LHCN-M2 (cell line): ENCODE measurements at regions not wholly inside any gene's neighbourhood (a gene's known extent, or its start where the extent isn't known, plus 50 kb on each side); places are given as distances from the start of the nearest gene placed in this dataset.

Source experiments
- DNase-seq: peaks from one replicate; pipeline ENCODE4 v3.0.0-alpha.2; 2012; ENCODE audit warnings: low read depth

DNA sequence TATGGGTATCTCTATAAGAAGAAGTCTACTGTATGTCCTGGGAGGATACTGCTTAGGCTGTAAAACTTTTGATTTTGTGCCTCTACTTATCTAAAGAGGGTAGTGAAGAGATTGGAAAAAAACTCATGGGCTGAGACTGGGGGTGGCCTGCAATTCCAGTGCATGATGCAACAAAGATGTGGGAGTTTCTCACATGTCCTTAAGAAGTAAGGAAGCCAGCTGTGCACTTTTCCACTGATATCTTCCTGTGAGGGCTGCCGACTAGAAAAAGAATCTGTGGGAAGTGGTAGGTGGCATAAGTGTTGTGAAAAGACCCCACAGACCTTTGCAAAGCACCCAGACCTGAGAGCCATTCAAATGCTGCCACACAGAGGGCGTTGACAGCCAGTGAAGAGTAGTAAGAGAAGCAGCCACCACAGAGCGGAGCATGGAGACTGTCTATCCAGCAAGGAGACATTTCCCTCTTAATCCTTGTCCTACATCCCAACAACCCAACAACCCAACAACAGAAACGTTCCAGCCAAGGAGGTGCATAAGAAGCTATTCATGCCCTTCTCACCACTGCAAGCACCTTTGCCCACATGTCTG is 65.1 kb downstream of the PFDN4 start:
- DNase-seq = no peak

DNA sequence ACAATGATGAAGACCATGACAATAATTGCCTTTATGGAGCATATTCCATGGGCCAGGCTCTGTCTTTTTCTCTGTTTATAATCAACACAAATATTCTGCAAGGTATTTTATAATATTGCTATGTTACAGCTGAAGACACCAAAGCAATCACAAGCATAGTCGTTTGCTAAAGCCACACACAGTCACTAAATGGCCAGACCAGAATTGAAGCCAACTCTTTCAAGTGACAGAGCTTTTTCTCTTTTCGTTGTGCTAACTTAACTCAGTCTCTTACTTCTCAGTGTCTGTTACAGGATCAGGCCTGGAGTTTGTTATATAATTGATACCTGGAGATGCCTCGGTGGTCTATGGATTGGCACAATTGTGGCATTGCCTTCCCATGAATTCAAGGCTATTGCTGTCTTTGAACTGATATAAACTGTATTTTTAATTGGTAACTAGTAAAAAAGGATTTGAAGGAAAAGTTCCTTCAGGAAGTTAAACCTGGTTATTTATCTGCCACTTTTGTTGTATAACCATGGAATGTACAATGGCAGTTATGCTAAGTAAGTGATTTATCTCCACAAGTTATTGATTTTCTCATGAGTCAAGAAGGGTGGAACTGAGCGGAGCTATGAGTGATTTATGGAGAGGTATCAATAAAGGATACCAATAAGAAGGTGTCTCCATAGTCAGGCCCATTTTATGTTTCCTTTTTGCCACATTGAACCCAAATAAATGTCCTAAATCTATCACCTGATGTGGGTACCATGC is 67.6 kb downstream of the PFDN4 start:
- DNase-seq = no peak

DNA sequence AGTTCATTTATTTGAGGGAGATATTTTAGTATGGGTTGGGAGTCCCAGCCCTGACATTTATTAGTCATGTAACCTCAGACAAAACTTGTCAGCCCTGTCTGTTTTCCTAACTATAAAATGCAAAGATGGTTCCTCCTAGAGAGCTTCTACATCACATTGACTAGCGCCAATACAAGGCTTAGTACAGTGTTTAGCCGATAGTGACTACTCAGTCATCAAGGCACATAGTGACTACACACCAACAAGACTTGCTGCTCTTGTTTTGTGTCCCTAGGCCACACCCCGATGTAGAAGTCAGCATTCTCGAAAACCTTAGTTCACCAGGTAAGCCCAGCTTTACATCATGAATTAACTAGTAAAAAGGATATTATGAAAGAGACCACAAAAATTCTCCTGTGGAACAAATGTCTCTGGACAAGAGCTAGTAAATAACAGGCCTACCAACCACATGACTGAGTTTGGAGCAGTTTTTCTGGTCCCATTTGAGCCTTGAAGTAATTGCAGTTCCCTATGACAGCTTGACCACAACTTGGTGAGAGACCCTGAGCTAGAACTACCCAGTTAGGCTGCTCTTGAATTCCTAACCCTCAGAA is 68.8 kb downstream of the PFDN4 start:
- no peak for DNase-seq

DNA sequence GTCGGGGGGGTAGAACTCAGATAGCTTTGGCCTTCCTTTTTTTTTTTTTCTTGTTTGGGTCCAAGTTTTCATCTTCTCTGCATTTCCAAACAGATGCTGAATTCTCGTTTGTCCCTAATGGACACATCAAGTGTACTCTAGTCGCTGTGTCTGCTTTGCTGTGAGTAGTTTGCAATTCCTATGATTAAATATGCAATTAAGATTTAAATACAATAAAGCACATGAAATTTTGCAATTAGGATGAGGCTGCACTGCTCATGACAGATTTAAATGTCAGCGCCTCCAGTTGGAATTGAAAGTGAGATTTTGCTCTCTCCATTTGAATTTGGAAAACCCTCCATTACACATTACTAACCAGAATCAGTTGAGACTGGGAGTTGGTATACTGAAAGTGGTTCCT is 70.4 kb downstream of the PFDN4 start:
- DNase-seq = no peak

DNA sequence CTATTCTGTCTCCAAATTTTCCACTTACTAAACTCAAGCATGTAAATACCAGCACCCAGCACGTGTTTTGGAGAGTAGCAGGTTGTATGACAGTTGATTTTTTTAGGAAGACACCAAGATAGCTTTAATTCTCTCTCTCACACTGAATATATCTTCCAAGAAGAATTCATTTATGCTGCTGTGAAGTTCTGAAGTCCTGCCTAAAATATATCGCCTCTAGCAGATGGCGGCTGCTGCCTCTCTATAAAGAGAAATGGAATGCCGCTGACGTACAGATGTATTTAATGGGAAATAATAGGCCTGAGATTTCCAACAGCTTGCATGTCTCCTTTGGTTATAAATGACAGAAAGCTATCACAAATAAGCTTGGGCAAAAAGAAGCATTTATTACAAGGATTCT is 74.7 kb downstream of the PFDN4 start:
- no peak for DNase-seq

DNA sequence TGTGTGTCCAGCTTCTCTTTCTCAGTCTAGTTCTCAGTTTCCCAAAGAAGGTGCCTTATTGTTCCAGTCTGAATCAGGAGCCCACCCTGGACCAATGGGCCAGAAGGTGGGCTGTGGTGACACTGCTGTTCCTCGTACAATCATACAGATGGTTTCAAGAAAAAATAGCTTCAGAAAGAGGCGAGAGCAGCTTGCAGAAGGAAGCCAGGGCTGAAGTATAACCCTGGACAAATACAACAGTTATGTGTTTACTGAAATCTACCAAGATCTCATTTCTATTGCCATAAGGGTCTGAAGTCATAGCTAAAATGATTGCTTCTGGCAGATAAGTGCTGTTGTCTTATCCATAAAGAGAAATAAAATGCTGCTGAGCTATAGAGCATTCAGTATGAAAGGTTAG is 75.4 kb downstream of the PFDN4 start:
- no peak for DNase-seq

DNA sequence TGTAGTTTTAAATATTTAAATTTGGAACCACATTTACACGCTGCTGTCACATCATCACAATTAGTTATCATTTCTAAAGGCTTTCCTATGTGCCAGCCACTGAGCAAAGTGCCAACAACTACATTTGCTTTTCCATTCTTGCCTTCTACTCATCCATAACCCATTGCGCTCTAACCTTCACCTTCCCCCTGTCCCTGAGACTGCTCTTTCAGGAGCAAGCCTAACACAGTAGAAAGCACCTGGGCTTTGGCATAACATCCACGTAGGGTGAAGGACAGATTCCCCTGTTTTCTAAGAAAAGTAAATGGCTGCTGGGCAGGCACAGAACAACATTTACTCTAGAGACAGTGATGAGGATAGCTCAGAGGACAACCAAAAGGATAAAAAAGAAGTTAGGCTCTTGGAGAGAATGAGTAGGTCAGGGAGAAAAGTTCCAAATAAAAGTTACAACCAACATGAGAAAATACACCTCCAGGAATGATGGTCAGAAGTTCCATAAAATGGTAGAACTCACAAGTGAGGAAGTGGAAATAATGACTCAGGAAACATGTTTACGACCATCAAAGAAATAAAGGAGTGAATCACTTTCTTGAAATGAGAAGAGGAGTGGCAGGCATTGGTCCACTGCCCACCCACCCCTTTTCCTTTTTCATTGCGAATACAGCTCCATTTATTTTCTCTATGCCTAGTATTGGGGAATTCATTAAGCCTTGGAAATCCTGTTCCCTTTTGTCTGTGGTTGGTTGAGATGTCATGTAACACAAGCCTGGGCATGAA is 77.2 kb downstream of the PFDN4 start:
- DNase-seq = no peak

DNA sequence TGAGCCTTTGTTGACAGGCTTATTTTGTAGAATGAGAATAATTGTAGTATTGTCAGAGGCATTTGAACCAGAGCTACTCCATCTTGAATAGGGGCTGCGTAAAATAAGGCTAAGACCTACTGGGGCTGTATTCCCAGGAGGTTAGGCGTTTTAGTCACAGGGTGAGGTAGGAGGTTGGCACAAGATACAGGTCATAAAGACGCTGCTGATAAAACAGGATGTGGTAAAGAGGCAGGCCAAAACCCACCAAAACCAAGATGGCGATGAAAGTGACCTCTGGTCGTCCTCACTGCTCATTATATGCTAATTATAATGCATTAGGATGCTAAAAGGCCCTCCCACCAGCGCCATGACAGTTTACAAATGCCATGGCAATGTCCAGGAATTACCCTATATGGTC is 82.7 kb downstream of the PFDN4 start:
- no peak for DNase-seq

DNA sequence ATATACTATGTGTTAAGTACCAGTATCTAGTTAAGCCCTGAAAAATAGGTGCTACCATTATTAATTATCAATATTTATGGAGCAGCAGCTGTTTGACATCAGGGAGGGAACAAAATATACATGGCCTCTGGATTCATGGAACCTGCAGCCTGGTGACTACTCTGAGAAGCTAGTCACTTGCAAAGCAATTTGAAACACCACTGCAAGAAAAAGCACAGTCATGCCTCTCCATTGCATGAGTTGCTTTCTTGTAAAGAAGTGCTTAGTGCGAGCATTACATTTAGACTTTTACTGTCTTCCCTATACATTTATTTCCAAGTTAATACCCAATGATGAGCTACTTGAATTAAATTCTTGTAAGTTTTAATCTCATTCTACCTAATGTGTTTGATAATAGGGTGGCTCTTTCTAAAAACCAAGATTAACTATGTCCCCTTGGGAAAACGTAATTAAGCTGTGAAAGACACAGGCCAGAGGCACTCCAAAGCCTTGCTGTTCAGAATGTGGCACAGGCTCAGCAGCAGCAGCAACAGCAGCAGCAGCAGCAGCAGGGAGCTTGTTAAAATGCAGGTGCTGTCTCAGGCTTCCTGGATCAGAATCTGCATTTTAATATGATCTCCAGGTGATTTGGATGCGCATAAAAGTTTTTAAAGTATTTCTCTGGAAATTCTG is 83.6 kb downstream of the PFDN4 start:
- no peak for DNase-seq

DNA sequence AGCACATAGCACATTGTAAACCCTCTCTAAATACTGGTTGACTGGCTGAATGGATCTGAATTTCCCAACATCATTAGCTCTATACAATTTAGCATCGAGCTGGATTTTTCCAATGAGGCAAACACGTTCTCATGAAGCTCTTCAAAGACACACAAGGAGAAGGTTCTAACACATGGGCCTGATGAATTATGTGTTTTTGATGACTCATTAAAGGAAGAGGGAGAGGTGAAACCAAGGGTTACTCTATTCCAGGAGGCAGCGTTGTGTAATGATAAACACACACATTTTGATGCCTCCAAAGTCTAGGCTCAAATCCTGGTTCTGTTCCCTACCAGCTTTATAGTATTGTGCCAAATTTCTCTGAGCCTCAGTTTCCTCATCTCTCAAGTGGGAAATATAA is 84.3 kb downstream of the PFDN4 start:
- no peak for DNase-seq

DNA sequence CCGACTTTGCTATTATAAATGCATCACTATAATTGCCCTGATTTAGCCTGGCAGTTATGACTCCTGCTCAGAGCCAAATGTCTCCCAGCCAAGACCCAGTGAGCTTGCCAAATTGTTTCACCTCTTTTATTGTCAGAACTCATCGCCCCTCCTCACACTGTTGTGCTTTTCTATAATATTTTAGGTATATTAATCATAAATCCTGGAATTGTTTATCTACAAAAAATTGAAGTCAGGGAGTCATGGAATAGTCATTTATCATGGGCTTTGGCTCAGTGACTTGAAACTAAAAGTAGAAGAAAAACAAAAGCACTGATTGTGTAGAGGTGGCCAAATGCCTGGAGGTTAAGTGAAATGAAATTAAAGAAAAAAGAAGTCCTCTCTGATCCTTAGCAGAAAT is 85.6 kb downstream of the PFDN4 start:
- no peak for DNase-seq

DNA sequence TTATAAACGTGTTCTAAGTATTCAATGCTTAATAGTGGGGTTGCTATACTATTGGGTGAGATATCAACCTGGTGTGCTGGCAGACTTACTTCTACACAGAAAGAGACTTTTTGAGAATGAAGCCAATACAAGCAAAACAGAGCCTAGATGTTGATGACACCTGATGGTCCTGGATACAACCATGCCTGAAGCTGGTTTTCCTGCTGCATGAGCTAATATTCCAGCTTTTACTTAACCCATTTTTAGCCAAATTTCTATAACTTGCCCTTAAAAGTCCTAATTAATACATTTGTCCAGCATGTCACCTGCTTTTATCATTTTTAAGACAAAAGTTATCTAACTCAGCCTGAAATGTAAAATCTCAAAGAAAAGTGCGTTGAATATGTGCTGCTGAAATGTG is 86.2 kb downstream of the PFDN4 start:
- no peak for DNase-seq

DNA sequence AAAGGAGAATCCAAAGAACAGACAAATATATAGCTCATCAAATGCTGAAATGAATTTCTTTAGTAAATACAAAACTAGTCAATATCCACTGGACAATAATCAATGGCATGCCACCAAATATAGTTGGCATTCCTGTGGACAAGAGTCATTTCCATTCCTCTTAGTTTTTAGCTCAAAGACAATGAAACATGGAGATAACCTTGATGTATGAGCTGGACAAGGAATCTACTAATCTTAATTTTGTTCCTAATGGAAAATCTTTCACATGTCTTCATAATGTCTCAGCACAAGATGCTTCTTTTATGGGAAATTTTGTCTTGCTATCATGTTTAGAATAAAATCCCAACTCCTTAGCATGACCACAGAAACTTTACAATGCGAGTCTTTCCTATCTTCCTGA is 87.8 kb downstream of the PFDN4 start:
- no peak for DNase-seq

DNA sequence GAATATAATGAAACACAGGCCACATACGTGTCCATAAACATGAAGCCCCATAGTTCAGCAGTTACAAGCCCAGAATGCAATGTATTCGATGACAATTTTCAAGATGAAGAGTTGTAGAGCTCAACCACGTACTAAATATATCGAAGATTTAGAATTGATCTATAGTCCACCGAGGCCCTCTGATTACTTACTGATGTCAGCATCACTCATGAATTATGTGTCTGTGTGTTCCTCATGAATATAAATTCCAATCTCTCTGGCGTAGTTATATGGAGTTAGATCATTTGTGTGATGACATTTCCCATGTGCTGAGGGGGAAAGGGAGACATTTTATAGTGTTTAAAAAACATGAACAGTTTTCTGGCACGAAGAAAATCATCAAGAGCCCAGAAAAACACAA is 97.5 kb downstream of the PFDN4 start:
- no peak for DNase-seq

DNA sequence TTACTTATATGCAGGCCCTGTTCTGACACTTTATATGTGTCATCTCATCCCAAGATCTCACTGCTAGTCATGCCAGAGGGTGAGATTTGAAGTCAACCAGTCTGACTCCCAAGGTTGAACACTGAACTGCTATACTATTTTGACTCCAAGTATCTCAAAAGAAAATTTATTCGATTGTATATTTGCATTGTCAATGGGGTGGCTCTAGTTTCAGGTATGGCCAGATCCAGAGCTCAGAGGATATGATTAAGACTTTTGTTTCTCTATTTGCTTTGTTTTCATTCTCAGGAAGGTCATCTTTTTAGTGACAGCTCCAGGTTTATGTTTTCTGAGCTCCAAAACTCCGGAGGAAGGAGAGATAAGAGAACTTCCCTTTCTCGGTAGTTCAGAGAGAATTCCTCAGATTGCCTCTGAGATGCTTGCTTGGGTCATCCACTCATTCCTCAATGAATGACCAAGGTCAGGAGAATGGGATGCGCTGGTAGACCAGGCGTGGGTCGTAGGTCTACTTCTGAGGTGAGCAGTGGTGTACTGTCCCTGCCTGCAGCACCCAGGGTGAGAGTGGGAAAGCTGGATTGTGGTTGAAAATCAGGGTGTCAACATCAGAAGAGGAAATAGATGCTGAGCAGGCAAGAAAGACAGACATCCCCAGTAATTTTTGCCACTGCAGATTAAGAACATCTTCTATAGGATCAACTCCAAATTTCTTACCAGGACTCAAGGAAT is 99.3 kb downstream of the PFDN4 start:
- DNase-seq = no peak

DNA sequence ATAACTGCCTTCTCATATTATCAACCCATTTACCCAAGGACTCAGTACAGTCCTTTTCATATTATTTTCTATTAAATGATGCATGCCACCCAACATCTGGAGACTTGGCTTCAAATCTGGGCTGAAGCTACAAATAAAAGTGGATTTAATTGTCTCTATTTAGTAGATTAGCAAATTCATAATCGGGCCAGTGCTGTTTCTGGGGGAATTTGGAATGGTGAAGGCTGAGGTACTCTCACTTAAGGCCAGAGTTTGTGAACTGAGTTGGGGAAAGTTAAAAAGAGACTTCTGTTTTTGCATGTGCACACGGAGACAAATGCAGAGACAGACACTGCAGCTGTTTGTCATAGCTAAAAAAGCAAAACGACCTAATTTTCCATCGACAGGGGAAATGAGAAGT is 100.9 kb downstream of the PFDN4 start:
- no peak for DNase-seq

DNA sequence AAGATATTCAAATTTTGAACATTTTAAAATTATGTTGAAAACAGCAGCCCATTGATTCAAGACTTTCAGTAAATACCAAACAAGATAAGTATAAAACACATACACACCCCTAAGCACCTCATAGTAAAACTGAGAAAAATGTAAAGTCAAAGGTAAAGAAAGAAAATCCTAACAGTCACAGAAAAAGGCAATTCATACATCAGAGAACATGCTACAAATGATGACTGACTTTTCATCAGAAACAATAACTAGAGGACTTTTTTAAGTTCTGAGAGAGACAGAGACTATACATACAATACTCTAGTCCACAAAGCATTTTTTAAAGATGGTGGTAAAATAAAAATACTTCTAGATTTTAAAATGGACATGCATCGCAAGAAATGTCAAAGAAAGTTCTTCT is 111.0 kb downstream of the PFDN4 start:
- DNase-seq = no peak

DNA sequence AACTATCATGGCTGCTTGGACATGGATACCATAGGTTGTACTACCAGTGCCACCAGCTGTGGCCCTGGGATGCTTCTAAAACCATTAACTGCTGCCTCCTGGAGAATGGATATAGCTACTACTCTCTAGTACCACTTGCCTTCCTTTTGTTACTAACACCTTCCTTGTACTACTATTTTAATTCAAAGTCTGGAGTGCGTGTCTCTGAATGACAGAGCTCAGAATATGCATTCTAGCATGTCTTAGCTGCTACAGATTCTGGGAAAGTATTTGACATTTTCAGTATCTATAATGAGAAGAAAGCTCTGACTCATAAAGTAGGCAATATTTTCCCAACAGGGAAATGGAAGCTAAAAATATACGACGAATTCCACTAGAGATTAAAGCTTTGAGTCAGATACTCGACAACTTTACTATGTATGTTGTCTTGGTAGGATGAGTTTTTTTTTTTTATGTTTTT is 112.3 kb downstream of the PFDN4 start:
- DNase-seq = no peak

DNA sequence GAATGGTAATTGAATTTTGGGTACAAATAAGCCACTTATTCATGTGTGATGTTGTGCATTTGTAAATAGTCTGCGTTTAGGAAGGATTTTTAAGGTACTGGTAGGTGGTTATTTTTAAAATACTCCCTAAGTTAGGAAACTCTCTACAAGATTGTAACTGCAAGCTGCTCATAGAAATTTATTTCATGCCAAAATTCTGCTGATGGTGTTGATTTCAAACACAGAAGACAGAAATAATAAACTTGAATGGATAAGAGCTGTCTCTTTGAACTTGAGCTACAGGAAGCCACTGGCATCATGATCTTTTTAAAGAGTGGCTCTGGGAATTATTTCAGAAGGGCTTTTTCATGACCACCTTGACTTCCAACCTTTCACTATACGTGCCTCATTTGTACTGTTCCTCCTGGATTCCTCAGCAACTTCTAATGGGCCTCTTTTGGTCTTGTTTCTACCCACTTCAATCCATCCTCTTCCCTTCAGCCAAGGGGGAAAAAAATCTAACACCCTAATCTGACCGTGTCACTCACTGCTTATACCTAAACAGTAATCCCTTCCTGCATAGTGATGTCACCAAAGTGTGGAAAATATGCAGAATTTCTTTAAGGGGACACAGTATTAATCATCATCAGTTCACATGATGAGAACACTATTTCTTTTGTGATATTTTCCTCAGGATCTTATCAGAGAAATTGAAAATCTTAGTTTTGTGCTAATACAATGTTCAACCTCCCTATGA is 113.6 kb downstream of the PFDN4 start:
- no peak for DNase-seq

DNA sequence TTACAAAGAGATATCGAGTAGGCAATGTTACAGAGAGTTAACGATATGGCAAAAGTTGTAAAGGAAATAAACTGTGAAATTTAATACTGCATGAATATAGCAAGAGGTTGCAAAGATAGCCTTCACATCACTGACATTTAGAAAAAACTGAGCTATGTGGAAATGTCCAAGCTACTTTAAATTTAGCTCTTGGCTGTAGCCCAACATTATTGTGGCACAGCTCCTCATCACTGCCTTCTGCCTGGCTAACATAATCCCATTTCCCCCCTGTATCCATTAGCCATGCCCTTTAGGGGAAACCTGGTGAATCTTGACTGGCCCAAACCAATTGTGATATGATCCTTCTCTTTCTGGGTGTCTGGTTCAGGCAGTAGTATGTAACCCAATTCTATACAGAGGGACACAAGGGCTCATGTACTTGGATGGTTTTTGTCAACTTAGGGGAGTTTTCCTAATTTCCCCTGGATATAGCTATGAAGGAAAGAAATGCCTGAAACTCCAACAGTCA is 115.4 kb downstream of the PFDN4 start:
- no peak for DNase-seq
